Endodermal cell (in vitro differentiated cells): ENCODE measurements at regions not wholly inside any gene's neighbourhood (a gene's known extent, or its start where the extent isn't known, plus 50 kb on each side); places are given as distances from the start of the nearest gene placed in this dataset.

Experiments used
- DNase-seq: peaks from one replicate; pipeline ENCODE4 v3.0.0-alpha.2; 2017
- H3K27ac ChIP-seq: 2 replicates; pipeline ENCODE4 v1.5.1; 2013; ENCODE audit warnings: mild to moderate bottlenecking, low read depth, low read length, moderate library complexity
- H3K27me3 ChIP-seq: 2 replicates; pipeline ENCODE4 v1.6.1; 2013; ENCODE audit warnings: mild to moderate bottlenecking, low read length, moderate library complexity; ENCODE audit not compliant: insufficient read depth, control insufficient read depth, poor library complexity, severe bottlenecking
- H3K36me3 ChIP-seq: 2 replicates; pipeline ENCODE4 v1.7.0; 2013; ENCODE audit warnings: mild to moderate bottlenecking, low read length, moderate library complexity; ENCODE audit not compliant: control insufficient read depth, insufficient read depth
- H3K4me1 ChIP-seq: one replicate; pipeline ENCODE4 v1.7.0; 2013; ENCODE audit warnings: low read length; ENCODE audit not compliant: control insufficient read depth, insufficient read depth
- H3K4me3 ChIP-seq: 2 replicates; pipeline ENCODE4 v1.5.1; 2013; ENCODE audit warnings: mild to moderate bottlenecking, low read length, moderate library complexity
- H3K9ac ChIP-seq: 2 replicates; pipeline ENCODE4 v1.6.1; 2013; ENCODE audit warnings: mild to moderate bottlenecking, low read length, moderate library complexity; ENCODE audit not compliant: poor library complexity, severe bottlenecking; ENCODE audit errors: extremely low read depth
- H3K9me3 ChIP-seq: 2 replicates; pipeline ENCODE4 v1.6.1; 2013; ENCODE audit warnings: mild to moderate bottlenecking, low read length, moderate library complexity; ENCODE audit not compliant: control insufficient read depth
- H3K27ac Mint-ChIP-seq: 2 replicates; pipeline ENCODE4 v1.8.0; 2020; ENCODE audit warnings: mixed read lengths
- H3K27me3 Mint-ChIP-seq: 2 replicates; pipeline ENCODE4 v1.8.0; 2021; ENCODE audit warnings: mild to moderate bottlenecking, mixed read lengths; ENCODE audit not compliant: insufficient read depth
- H3K36me3 Mint-ChIP-seq: 2 replicates; pipeline ENCODE4 v1.8.0; 2020; ENCODE audit warnings: low read depth, mixed read lengths
- H3K4me1 Mint-ChIP-seq: 2 replicates; pipeline ENCODE4 v1.8.0; 2020; ENCODE audit warnings: mixed read lengths
- H3K4me3 Mint-ChIP-seq: 2 replicates; pipeline ENCODE4 v1.8.0; 2020; ENCODE audit warnings: mild to moderate bottlenecking, moderate library complexity, mixed read lengths
- H3K9me3 Mint-ChIP-seq: 2 replicates; pipeline ENCODE4 v1.8.0; 2020; ENCODE audit warnings: mild to moderate bottlenecking, mixed read lengths
- CTCF ChIP-seq: fragments of 200-600 bp; sonication (generic); conservative IDR thresholded peaks from 2 replicates; pipeline ENCODE4 v1.5.0; 2021; ENCODE audit warnings: antibody characterized with exemption, mild to moderate bottlenecking
- WGBS, 2 experiments: methylation state at CpG; one replicate each; pipeline versions ENCODE4 v1.1.5 to v1.1.7; 2013; ENCODE audit warnings: missing lambda C conversion rate in 2 of 2, mixed read lengths in 1 of 2; ENCODE audit not compliant: insufficient coverage in 1 of 2, insufficient read length in 1 of 2; 5-methylcytosine and 5-hydroxymethylcytosine counted together

DNA sequence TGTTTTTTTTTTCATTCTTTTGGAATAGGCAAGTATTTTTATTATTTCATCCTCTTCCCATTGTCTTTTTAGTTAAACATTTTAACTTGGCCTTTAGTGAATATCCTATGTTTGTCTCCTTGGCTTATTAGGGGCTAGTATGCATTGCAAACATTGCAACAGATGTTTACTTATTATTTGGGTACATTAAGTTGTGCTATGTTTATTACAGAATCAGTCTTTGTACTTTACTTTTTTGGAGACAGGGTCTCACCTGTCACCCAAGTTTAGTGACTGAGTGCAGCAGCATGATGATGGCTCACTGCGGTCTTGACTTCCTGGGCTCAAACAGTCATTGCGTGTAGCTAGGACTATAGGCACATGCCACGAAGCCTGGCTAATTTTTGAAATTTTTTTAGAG lies 51.1 kb upstream of the NUDT6 start:
- Histone ChIP-seq H3K4me3 (no peak overlapping the region), H3K36me3 (peaks cover 15% of the 10 kb centered on the region), H3K9ac (no peak overlapping the region), H3K27me3 (no peaks in the 10 kb centered on the region), H3K9me3 (peaks cover 30% of the 10 kb centered on the region), H3K4me1 (no peaks in the 10 kb centered on the region), H3K27ac (no peak overlapping the region)
- DNase-seq, result no peak
- no peak for TF ChIP-seq CTCF
- no peak overlapping the region for H3K27ac Mint-ChIP-seq
- no peaks in the 10 kb centered on the region for H3K4me1 Mint-ChIP-seq
- 93 to 95% methylated on average over 3 of the region's 3 CpGs for WGBS, 2 experiments
- peaks cover 39% of the 10 kb centered on the region for H3K9me3 Mint-ChIP-seq
- no peak overlapping the region for H3K4me3 Mint-ChIP-seq
- peaks cover 1% of the 10 kb centered on the region for H3K27me3 Mint-ChIP-seq
- peaks cover 47% of the 10 kb centered on the region for H3K36me3 Mint-ChIP-seq

- Mint-ChIP-seq H3K27me3 (peaks cover 1% of the 10 kb centered on the region), H3K27ac (no peak overlapping the region), H3K4me1 (no peaks in the 10 kb centered on the region), H3K4me3 (no peak overlapping the region), H3K36me3 (peaks cover 73% of the 10 kb centered on the region), H3K9me3 (peaks cover 43% of the 10 kb centered on the region)
- Histone ChIP-seq H3K4me1 (no peaks in the 10 kb centered on the region), H3K27me3 (no peaks in the 10 kb centered on the region), H3K9ac (no peak overlapping the region), H3K9me3 (peaks cover 33% of the 10 kb centered on the region), H3K4me3 (no peak overlapping the region), H3K27ac (no peak overlapping the region), H3K36me3 (peaks cover 29% of the 10 kb centered on the region)
- DNase-seq, result no peak
- TF ChIP-seq CTCF, result no peak
- 88 to 96% methylated on average over 2 of the region's 2 CpGs for WGBS, 2 experiments
These were observed 53.7 kb upstream of the NUDT6 start for GRCh38 chr4:122976111-122976510.

GRCh38 chr4:122977103-122977502 lies 54.7 kb upstream of the NUDT6 start:
- no peak for TF ChIP-seq CTCF
- Mint-ChIP-seq H3K27me3 (peaks cover 1% of the 10 kb centered on the region), H3K27ac (no peak overlapping the region), H3K4me3 (no peak overlapping the region), H3K9me3 (peaks cover 43% of the 10 kb centered on the region), H3K4me1 (no peaks in the 10 kb centered on the region), H3K36me3 (peaks cover 79% of the 10 kb centered on the region)
- Histone ChIP-seq H3K27ac (no peak overlapping the region), H3K9me3 (peaks cover 33% of the 10 kb centered on the region), H3K27me3 (no peaks in the 10 kb centered on the region), H3K36me3 (peaks cover 29% of the 10 kb centered on the region), H3K9ac (no peak overlapping the region), H3K4me1 (no peaks in the 10 kb centered on the region), H3K4me3 (no peak overlapping the region)
- WGBS, 2 experiments, result 93 to 94% methylated on average over 3 to 9 of the region's 9 CpGs
- no peak for DNase-seq
